ENCODE measurements at regions not wholly inside any gene's neighbourhood (a gene's known extent, or its start where the extent isn't known, plus 50 kb on each side); places are given as distances from the start of the nearest gene placed in this dataset.

GRCh38 chr14:96702831-96703230, 94.4 kb upstream of the VRK1 start:
- Histone ChIP-seq H3K9ac (ENCODE audit: extremely low read depth, low read length, poor library complexity, severe bottlenecking) (no peak overlapping the region), H3K36me3 (ENCODE audit: control insufficient read depth, insufficient read depth, low read length) (no peaks in the 10 kb centered on the region), H3K4me3 (ENCODE audit: low read length) (no peak overlapping the region), H3K27me3 (ENCODE audit: control insufficient read depth, insufficient read depth, low read length, poor library complexity, severe bottlenecking) (peaks cover 6% of the 10 kb centered on the region), H3K9me3 (ENCODE audit: control insufficient read depth, low read length) (no peaks in the 10 kb centered on the region), H3K4me1 (ENCODE audit: control insufficient read depth, insufficient read depth, low read length) (no peaks in the 10 kb centered on the region), H3K27ac (ENCODE audit: low read depth, low read length) (no peak overlapping the region)
- Mint-ChIP-seq H3K27me3 (ENCODE audit: insufficient read depth) (peaks cover 30% of the 10 kb centered on the region), H3K9me3 (no peaks in the 10 kb centered on the region), H3K4me3 (no peak overlapping the region), H3K36me3 (ENCODE audit: low read depth) (no peaks in the 10 kb centered on the region), H3K27ac (no peak overlapping the region), H3K4me1 (peaks cover 6% of the 10 kb centered on the region)
- no peak for TF ChIP-seq CTCF (conservative IDR thresholded peaks at IDR 0.05)
- 89 to 96% methylated on average over 5 to 6 of the region's 6 CpGs for WGBS, 2 experiments (ENCODE audit: insufficient coverage in 1 of 2, insufficient read length in 1 of 2)
- DNase-seq, result no peak

- no peaks in the 10 kb centered on the region for H3K36me3 ChIP-seq (ENCODE audit: control insufficient read depth, insufficient read depth, low read length)
- H3K27me3 ChIP-seq (ENCODE audit: control insufficient read depth, insufficient read depth, low read length, poor library complexity, severe bottlenecking), result no peaks in the 10 kb centered on the region
- Mint-ChIP-seq H3K27ac (no peak overlapping the region), H3K4me1 (peaks cover 6% of the 10 kb centered on the region), H3K9me3 (no peaks in the 10 kb centered on the region), H3K36me3 (ENCODE audit: low read depth) (no peaks in the 10 kb centered on the region), H3K4me3 (no peak overlapping the region), H3K27me3 (ENCODE audit: insufficient read depth) (peaks cover 11% of the 10 kb centered on the region)
- no peaks in the 10 kb centered on the region for H3K9me3 ChIP-seq (ENCODE audit: control insufficient read depth, low read length)
- peak; percentile 45 for TF ChIP-seq CTCF (conservative IDR thresholded peaks at IDR 0.05)
- peaks cover 3% of the 10 kb centered on the region for H3K4me1 ChIP-seq (ENCODE audit: control insufficient read depth, insufficient read depth, low read length)
- 88 to 90% methylated on average over 8 to 10 of the region's 10 CpGs for WGBS, 2 experiments (ENCODE audit: insufficient coverage in 1 of 2, insufficient read length in 1 of 2)
- no peak overlapping the region for H3K4me3 ChIP-seq (ENCODE audit: low read length)
- no peak overlapping the region for H3K27ac ChIP-seq (ENCODE audit: low read depth, low read length)
- H3K9ac ChIP-seq (ENCODE audit: extremely low read depth, low read length, poor library complexity, severe bottlenecking), result no peak overlapping the region
- no peak for DNase-seq
These were observed 91.6 kb upstream of the VRK1 start for GRCh38 chr14:96705422-96706092.

- H3K27me3 Mint-ChIP-seq (ENCODE audit: insufficient read depth), result peaks cover 11% of the 10 kb centered on the region
- no peaks in the 10 kb centered on the region for H3K9me3 ChIP-seq (ENCODE audit: control insufficient read depth, low read length)
- no peak for TF ChIP-seq CTCF (conservative IDR thresholded peaks at IDR 0.05)
- H3K4me1 ChIP-seq (ENCODE audit: control insufficient read depth, insufficient read depth, low read length), result peaks cover 3% of the 10 kb centered on the region
- H3K4me1 Mint-ChIP-seq, result peaks cover 6% of the 10 kb centered on the region
- H3K9ac ChIP-seq (ENCODE audit: extremely low read depth, low read length, poor library complexity, severe bottlenecking), result no peak overlapping the region
- WGBS, 2 experiments (ENCODE audit: insufficient coverage in 1 of 2, insufficient read length in 1 of 2), result 67 to 71% methylated on average over 4 of the region's 4 CpGs
- no peak overlapping the region for H3K4me3 ChIP-seq (ENCODE audit: low read length)
- no peaks in the 10 kb centered on the region for H3K27me3 ChIP-seq (ENCODE audit: control insufficient read depth, insufficient read depth, low read length, poor library complexity, severe bottlenecking)
- DNase-seq, result no peak
- H3K4me3 Mint-ChIP-seq, result no peak overlapping the region
- H3K27ac ChIP-seq (ENCODE audit: low read depth, low read length), result no peak overlapping the region
- H3K27ac Mint-ChIP-seq, result no peak overlapping the region
- no peaks in the 10 kb centered on the region for H3K36me3 ChIP-seq (ENCODE audit: control insufficient read depth, insufficient read depth, low read length)
- H3K36me3 Mint-ChIP-seq (ENCODE audit: low read depth), result no peaks in the 10 kb centered on the region
- no peaks in the 10 kb centered on the region for H3K9me3 Mint-ChIP-seq
These were observed 90.3 kb upstream of the VRK1 start for GRCh38 chr14:96706893-96707292.
